ENCODE measurements at regions not wholly inside any gene's neighbourhood (a gene's known extent, or its start where the extent isn't known, plus 50 kb on each side); places are given as distances from the start of the nearest gene placed in this dataset.
"Not testable (repeated sequence)": the region's sequence is repeated elsewhere in the genome, so short reads cannot be mapped to it uniquely, and the experiment has no call there.

- no peak overlapping the region for H3K4me3 ChIP-seq (ENCODE audit: low read depth, low read length)
- no peak for DNase-seq (ENCODE audit: low read depth, low spot score)
- ChIA-PET CTCF (no interaction called here), POLR2A (no interaction called here)
- TF ChIP-seq CTCF (IDR thresholded peaks at IDR 0.05; ENCODE audit: insufficient read depth, low read length, missing control alignments) = no peak
Measured at GRCh38 chr1:184170719-184171118, 119.2 kb downstream of the TSEN15 start.

GRCh38 chr1:184176058-184176457 lies 124.5 kb downstream of the TSEN15 start:
- POLR2A ChIA-PET = no interaction called here
- no peak overlapping the region for H3K4me3 ChIP-seq (ENCODE audit: low read depth, low read length)
- no peak for TF ChIP-seq CTCF (IDR thresholded peaks at IDR 0.05; ENCODE audit: insufficient read depth, low read length, missing control alignments)
- CTCF ChIA-PET = no interaction called here
- DNase-seq (ENCODE audit: low read depth, low spot score) = no peak

- no peak overlapping the region for H3K4me3 ChIP-seq (ENCODE audit: low read depth, low read length)
- no peak for DNase-seq (ENCODE audit: low read depth, low spot score)
- TF ChIP-seq CTCF (IDR thresholded peaks at IDR 0.05; ENCODE audit: insufficient read depth, low read length, missing control alignments) = no peak
- CTCF ChIA-PET = no interaction called here
- POLR2A ChIA-PET = no interaction called here
Measured at GRCh38 chr1:184181044-184181443, 129.5 kb downstream of the TSEN15 start.

- no peak for DNase-seq (ENCODE audit: low read depth, low spot score)
- no peak overlapping the region for H3K4me3 ChIP-seq (ENCODE audit: low read depth, low read length)
- TF ChIP-seq CTCF (IDR thresholded peaks at IDR 0.05; ENCODE audit: insufficient read depth, low read length, missing control alignments) = no peak
- ChIA-PET CTCF (interaction anchor here (1.0 kb wide), 1 partner anchor 37 kb away, joined by 3 read pairs; no protein-coding TSS in a partner anchor), POLR2A (no interaction called here)
Measured at GRCh38 chr1:184183919-184184318, 132.4 kb downstream of the TSEN15 start.

- H3K4me3 ChIP-seq (ENCODE audit: low read depth, low read length); DNase-seq (ENCODE audit: low read depth, low spot score); POLR2A ChIA-PET: not testable (repeated sequence)
- CTCF ChIA-PET = interaction anchor here (0.5 kb wide), 1 partner anchor 83 kb away, joined by 3 read pairs; no protein-coding TSS in a partner anchor
Measured at GRCh38 chr1:184184614-184185013, 133.1 kb downstream of the TSEN15 start.

GRCh38 chr1:184185347-184185746 lies 133.8 kb downstream of the TSEN15 start:
- TF ChIP-seq CTCF (IDR thresholded peaks at IDR 0.05; ENCODE audit: insufficient read depth, low read length, missing control alignments) = no peak
- no peak for DNase-seq (ENCODE audit: low read depth, low spot score)
- H3K4me3 ChIP-seq (ENCODE audit: low read depth, low read length) = no peak overlapping the region
- ChIA-PET CTCF (no interaction called here), POLR2A (no interaction called here)

- no peak for TF ChIP-seq CTCF (IDR thresholded peaks at IDR 0.05; ENCODE audit: insufficient read depth, low read length, missing control alignments)
- H3K4me3 ChIP-seq (ENCODE audit: low read depth, low read length) = no peak overlapping the region
- POLR2A ChIA-PET = no interaction called here
- no peak for DNase-seq (ENCODE audit: low read depth, low spot score)
- CTCF ChIA-PET = interaction anchor here (1.3 kb wide), 1 partner anchor 14 kb away, joined by 3 read pairs; no protein-coding TSS in a partner anchor
Measured at GRCh38 chr1:184186167-184186566, 134.6 kb downstream of the TSEN15 start.
